ENCODE measurements at regions not wholly inside any gene's neighbourhood (a gene's known extent, or its start where the extent isn't known, plus 50 kb on each side); places are given as distances from the start of the nearest gene placed in this dataset.

DNA sequence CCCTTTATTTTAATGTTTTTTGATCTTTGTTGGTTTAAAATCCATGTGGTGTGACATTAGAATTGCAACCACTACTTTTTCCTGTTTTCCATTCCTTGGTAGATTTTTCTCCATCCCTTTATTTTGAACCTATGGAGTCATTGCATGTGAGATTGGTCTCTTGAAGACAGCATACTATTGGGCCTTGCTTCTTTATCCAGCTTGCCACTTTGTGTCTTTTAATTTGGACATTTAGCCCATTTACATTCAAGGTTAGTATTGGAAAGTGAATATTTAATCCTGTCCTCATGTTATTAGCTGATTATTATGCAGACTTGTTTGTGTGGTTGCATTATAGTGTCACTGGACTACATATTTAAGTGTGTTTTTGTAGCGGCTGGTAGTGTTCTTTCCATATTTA is 782.9 kb downstream of the SLC4A3 start (continued):
- TF ChIP-seq ZFP36L1 (CRISPR knock-in tag; IDR thresholded peaks at IDR 0.05) (no peak), MTF2 (CRISPR knock-in tag; IDR thresholded peaks at IDR 0.05; ENCODE audit: borderline replicate concordance) (no peak)

DNA sequence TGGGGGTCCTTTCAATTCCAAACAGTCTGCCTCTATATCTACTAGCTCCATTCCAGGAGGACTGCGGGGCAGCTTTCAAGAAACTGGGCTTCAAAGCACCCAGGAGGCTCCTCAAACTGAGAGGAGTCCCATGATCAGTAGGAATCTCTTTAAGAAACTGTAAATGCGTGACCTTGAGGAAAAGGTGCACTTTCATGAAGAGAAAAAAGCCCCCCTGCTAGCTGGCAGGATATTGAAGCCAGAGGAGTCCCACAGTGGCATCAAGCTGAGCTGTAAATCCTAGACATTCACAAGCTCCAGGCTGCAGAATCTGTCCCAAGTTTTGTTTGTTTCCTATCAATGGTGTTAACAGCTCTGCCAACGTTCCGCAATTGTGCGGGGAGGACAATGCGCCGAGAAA is 790.1 kb downstream of the SLC4A3 start:
- intact Hi-C loops (cut with micrococcal nuclease; ENCODE audit: unreplicated experiment) (no loop called here), in situ Hi-C loops (cut with HindIII; ENCODE audit: extremely low pct_ligation_motif_present, low pct_unique_long_range_greater_than_20kb) (no loop called here)
- H3K9me3 ChIP-seq (ENCODE audit: low read length): peaks cover 23% of the 10 kb centered on the region
- no peaks in the 10 kb centered on the region for H4K20me1 ChIP-seq (ENCODE audit: insufficient read depth, low read length)
- no peak overlapping the region for H3K4me2 ChIP-seq (ENCODE audit: low read depth, low read length)
- WGBS (ENCODE audit: low lambda C conversion rate): 29% methylated on average over 7 of the region's 7 CpGs
- FAIRE-seq (no peak), ATAC-seq (no peak), DNase-seq (ENCODE audit: low spot score) (no peak)
- no peaks in the 10 kb centered on the region for H3K4me1 ChIP-seq (ENCODE audit: insufficient read depth, low read length)
- ChIA-PET POLR2A (no interaction called here), CTCF (ENCODE audit: low intra/inter-chr PET ratio, low total read pairs) (no interaction called here)
- no peaks in the 10 kb centered on the region for H3K36me3 ChIP-seq (replicated peaks in 1 of 2; ENCODE audit: control insufficient read depth in 1 of 2, insufficient read depth in 2 of 2, low read length in 2 of 2)
- BruUV-seq (replicated peaks): no TSS peak
- H3K27ac ChIP-seq (ENCODE audit: extremely low read length, insufficient read depth, low read length): no peak overlapping the region
- no peak overlapping the region for H3K4me3 ChIP-seq (replicated peaks in 1 of 3; ENCODE audit: insufficient read depth in 1 of 3, low read depth in 2 of 3, low read length in 3 of 3)
- H3K27me3 ChIP-seq (ENCODE audit: control insufficient read depth in 1 of 2, insufficient read depth in 2 of 2, low read length in 2 of 2): no peaks in the 10 kb centered on the region
- H3K79me2 ChIP-seq (ENCODE audit: insufficient read depth, low read length): no peaks in the 10 kb centered on the region
- no peak overlapping the region for H2AFZ ChIP-seq (ENCODE audit: low read length)
- H3K9ac ChIP-seq (ENCODE audit: insufficient read depth, low read depth, low read length): no peak overlapping the region
- TF ChIP-seq WIZ (CRISPR knock-in tag; IDR thresholded peaks at IDR 0.05): no peak
- no peak for TF ChIP-seq REST (IDR thresholded peaks at IDR 0.05; ENCODE audit: borderline replicate concordance in 1 of 2, low read depth in 1 of 2, low read length in 2 of 2)
- TF ChIP-seq PHF20 (CRISPR knock-in tag; IDR thresholded peaks at IDR 0.05): no peak
- no peak for TF ChIP-seq ZNF138 (CRISPR knock-in tag; IDR thresholded peaks at IDR 0.05; ENCODE audit: low read depth)
- no peak for TF ChIP-seq PCBP2 (optimal IDR thresholded peaks at IDR 0.05; ENCODE audit: low read depth, low read length, poor library complexity, severe bottlenecking)
- TF ChIP-seq ZNF207 (IDR thresholded peaks at IDR 0.05; ENCODE audit: borderline replicate concordance): no peak
- TF ChIP-seq ZNF558 (CRISPR knock-in tag; IDR thresholded peaks at IDR 0.05; ENCODE audit: borderline replicate concordance): no peak
- TF ChIP-seq, protein P1, sequence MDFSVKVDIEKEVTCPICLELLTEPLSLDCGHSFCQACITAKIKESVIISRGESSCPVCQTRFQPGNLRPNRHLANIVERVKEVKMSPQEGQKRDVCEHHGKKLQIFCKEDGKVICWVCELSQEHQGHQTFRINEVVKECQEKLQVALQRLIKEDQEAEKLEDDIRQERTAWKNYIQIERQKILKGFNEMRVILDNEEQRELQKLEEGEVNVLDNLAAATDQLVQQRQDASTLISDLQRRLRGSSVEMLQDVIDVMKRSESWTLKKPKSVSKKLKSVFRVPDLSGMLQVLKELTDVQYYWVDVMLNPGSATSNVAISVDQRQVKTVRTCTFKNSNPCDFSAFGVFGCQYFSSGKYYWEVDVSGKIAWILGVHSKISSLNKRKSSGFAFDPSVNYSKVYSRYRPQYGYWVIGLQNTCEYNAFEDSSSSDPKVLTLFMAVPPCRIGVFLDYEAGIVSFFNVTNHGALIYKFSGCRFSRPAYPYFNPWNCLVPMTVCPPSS (IDR thresholded peaks at IDR 0.05): no peak
- TF ChIP-seq CERS6 (CRISPR knock-in tag; IDR thresholded peaks at IDR 0.05): no peak
- TF ChIP-seq ATF7 (IDR thresholded peaks at IDR 0.05): no peak
- TF ChIP-seq ATF7 (CRISPR knock-in tag; IDR thresholded peaks at IDR 0.05): no peak
- TF ChIP-seq NFE2L2 (IDR thresholded peaks at IDR 0.05; ENCODE audit: low read length): no peak
- TF ChIP-seq BHLHE40 (IDR thresholded peaks at IDR 0.05; ENCODE audit: low read length): no peak
- no peak for TF ChIP-seq ZNF552 (CRISPR knock-in tag; IDR thresholded peaks at IDR 0.05; ENCODE audit: borderline replicate concordance)
- no peak for TF ChIP-seq SKI (IDR thresholded peaks at IDR 0.05; ENCODE audit: partially characterized antibody)
- TF ChIP-seq, protein P2, sequence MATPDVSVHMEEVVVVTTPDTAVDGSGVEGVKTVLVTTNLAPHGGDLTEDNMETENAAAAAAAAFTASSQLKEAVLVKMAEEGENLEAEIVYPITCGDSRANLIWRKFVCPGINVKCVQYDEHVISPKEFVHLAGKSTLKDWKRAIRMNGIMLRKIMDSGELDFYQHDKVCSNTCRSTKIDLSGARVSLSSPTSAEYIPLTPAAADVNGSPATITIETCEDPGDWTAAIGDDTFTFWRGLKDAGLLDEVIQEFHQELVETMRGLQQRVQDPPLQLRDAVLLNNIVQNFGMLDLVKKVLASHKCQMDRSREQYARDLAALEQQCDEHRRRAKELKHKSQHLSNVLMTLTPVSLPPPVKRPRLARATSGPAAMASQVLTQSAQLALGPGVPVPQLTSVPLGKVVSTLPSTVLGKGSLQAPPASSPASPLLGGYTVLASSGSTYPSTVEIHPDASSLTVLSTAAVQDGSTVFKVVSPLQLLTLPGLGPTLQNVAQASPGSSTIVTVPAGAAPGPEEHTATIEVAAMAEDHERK (CRISPR knock-in tag; IDR thresholded peaks at IDR 0.05; ENCODE audit: low read depth): no peak
- TF ChIP-seq ZC3H13 (CRISPR knock-in tag; IDR thresholded peaks at IDR 0.05): no peak
